HG03342 (cell line): ENCODE measurements at regions not wholly inside any gene's neighbourhood (a gene's known extent, or its start where the extent isn't known, plus 50 kb on each side); places are given as distances from the start of the nearest gene placed in this dataset.
A peak's percentile ranks its signal among the peaks of the same experiment; 100 is the strongest.
"Not testable (repeated sequence)": the region's sequence is repeated elsewhere in the genome, so short reads cannot be mapped to it uniquely, and the experiment has no call there.

Experiments
- ATAC-seq: cut with Tn5 transposase; IDR thresholded peaks from one replicate; pipeline ENCODE4 v1.9.1; 2021; ENCODE audit warnings: mild to moderate bottlenecking, moderate library complexity; ENCODE audit not compliant: unreplicated experiment

- not testable (repeated sequence) for ATAC-seq
These were observed 534.7 kb downstream of the FLRT2 start for GRCh38 chr14:86064595-86064994.

- ATAC-seq = peak; percentile 57
These were observed 527.2 kb downstream of the FLRT2 start for GRCh38 chr14:86057018-86057667.

- ATAC-seq = no peak
These were observed 525.6 kb downstream of the FLRT2 start for GRCh38 chr14:86055512-86056075.

- ATAC-seq = no peak
These were observed 522.9 kb downstream of the FLRT2 start for GRCh38 chr14:86052868-86053267.

GRCh38 chr14:86050757-86051156, 520.8 kb downstream of the FLRT2 start:
- ATAC-seq = no peak

GRCh38 chr14:86050072-86050683, 520.2 kb downstream of the FLRT2 start:
- ATAC-seq = no peak

- ATAC-seq = no peak
These were observed 509.2 kb downstream of the FLRT2 start for GRCh38 chr14:86039176-86039575.

GRCh38 chr14:86038387-86039042, 508.6 kb downstream of the FLRT2 start:
- peak; percentile 87 for ATAC-seq

- ATAC-seq = peak; percentile 85
These were observed 505.9 kb downstream of the FLRT2 start for GRCh38 chr14:86035882-86036281.

GRCh38 chr14:86027990-86028389, 498.0 kb downstream of the FLRT2 start:
- ATAC-seq = no peak

- ATAC-seq = no peak
These were observed 497.2 kb downstream of the FLRT2 start for GRCh38 chr14:86027144-86027543.

GRCh38 chr14:86022031-86022629, 492.2 kb downstream of the FLRT2 start:
- ATAC-seq = no peak

GRCh38 chr14:86020841-86021240, 490.9 kb downstream of the FLRT2 start:
- no peak for ATAC-seq

GRCh38 chr14:86015941-86016340, 486.0 kb downstream of the FLRT2 start:
- ATAC-seq = no peak

GRCh38 chr14:86015511-86015910, 485.6 kb downstream of the FLRT2 start:
- ATAC-seq = no peak

- no peak for ATAC-seq
These were observed 483.7 kb downstream of the FLRT2 start for GRCh38 chr14:86013641-86014040.

GRCh38 chr14:86012461-86012860, 482.5 kb downstream of the FLRT2 start:
- no peak for ATAC-seq

GRCh38 chr14:86003998-86004397, 474.1 kb downstream of the FLRT2 start:
- no peak for ATAC-seq

- no peak for ATAC-seq
These were observed 466.6 kb downstream of the FLRT2 start for GRCh38 chr14:85996551-85996950.

GRCh38 chr14:85991156-85991555, 461.2 kb downstream of the FLRT2 start:
- no peak for ATAC-seq

GRCh38 chr14:85987907-85988306, 458.0 kb downstream of the FLRT2 start:
- no peak for ATAC-seq

- no peak for ATAC-seq
These were observed 457.3 kb downstream of the FLRT2 start for GRCh38 chr14:85987292-85987691.
